ENCODE measurements at regions not wholly inside any gene's neighbourhood (a gene's known extent, or its start where the extent isn't known, plus 50 kb on each side); places are given as distances from the start of the nearest gene placed in this dataset.

- no peaks in the 10 kb centered on the region for H3K79me2 ChIP-seq (ENCODE audit: control insufficient read depth, insufficient read depth, low read length)
- intact Hi-C loops (cut with micrococcal nuclease) (loop anchor here (1.0 to 5.0 kb wide), 5 partner anchors 184 to 554 kb away; no protein-coding TSS in a partner anchor), dilution Hi-C loops (cut with MboI; ENCODE audit: extremely low pct_ligation_motif_present, low sequenced_read_pairs) (no loop called here)
- ChIA-PET POLR2A (no interaction called here), CTCF (interaction anchor here (1.0 to 1.4 kb wide), 3 partner anchors 38 to 197 kb away, joined by 3 to 5 read pairs (median 5); no protein-coding TSS in a partner anchor)
- H3K4me2 ChIP-seq (ENCODE audit: insufficient read depth, low read length) = no peak overlapping the region
- TF ChIP-seq JUN (IDR thresholded peaks at IDR 0.05; ENCODE audit: borderline replicate concordance, insufficient read depth, insufficient read length, low read depth) (no peak), CTCF (IDR thresholded peaks at IDR 0.05; ENCODE audit: extremely low read depth in 1 of 2, insufficient read depth in 1 of 2, low read depth in 1 of 2, low read length in 2 of 2) (no peak), POLR2AphosphoS5 (IDR thresholded peaks at IDR 0.05; ENCODE audit: insufficient read depth, low read depth, low read length) (no peak), MAX (IDR thresholded peaks at IDR 0.05; ENCODE audit: insufficient read depth, insufficient read length) (no peak), EZH2 (IDR thresholded peaks at IDR 0.05; ENCODE audit: borderline replicate concordance, low read depth, low read length, severe bottlenecking) (no peak), MYC (IDR thresholded peaks at IDR 0.05; ENCODE audit: low read depth, low read length) (no peak)
- DNase-seq (ENCODE audit: low read depth, low spot score) = no peak
- no peaks in the 10 kb centered on the region for H3K27me3 ChIP-seq (ENCODE audit: control insufficient read depth in 2 of 2, insufficient read depth in 2 of 2, low read length in 2 of 2)
- no peak overlapping the region for H3K4me3 ChIP-seq (replicated peaks in 1 of 3; ENCODE audit: insufficient read depth in 1 of 3, low read depth in 1 of 3, low read length in 3 of 3)
- no peak for FAIRE-seq
- BruUV-seq (replicated peaks) = no TSS peak
- no peak overlapping the region for H2AFZ ChIP-seq (ENCODE audit: low read depth, low read length)
- H3K36me3 ChIP-seq (ENCODE audit: control insufficient read depth in 2 of 2, extremely low read depth in 1 of 2, insufficient read depth in 2 of 2, low read length in 2 of 2) = no peaks in the 10 kb centered on the region
- H3K9me3 ChIP-seq (replicated peaks; ENCODE audit: control insufficient read depth, insufficient read depth, low read length) = no peaks in the 10 kb centered on the region
- H4K20me1 ChIP-seq (replicated peaks; ENCODE audit: control insufficient read depth, extremely low read depth, insufficient read depth, low read length) = no peaks in the 10 kb centered on the region
- H3K4me1 ChIP-seq (ENCODE audit: control insufficient read depth, extremely low read depth, insufficient read depth, low read length) = no peaks in the 10 kb centered on the region
- no peaks in the 10 kb centered on the region for H3K9me1 ChIP-seq (replicated peaks; ENCODE audit: control insufficient read depth, extremely low read depth, insufficient read depth, low read length)
- H3K9ac ChIP-seq (replicated peaks; ENCODE audit: extremely low read depth, insufficient read depth, low read length) = no peak overlapping the region
- no peak overlapping the region for H3K27ac ChIP-seq (ENCODE audit: insufficient read depth, low read depth, low read length)
Observed at GRCh38 chr4:72702948-72703347, 133.9 kb upstream of the ADAMTS3 start.
